SJSA1 (cell line): ENCODE measurements at regions not wholly inside any gene's neighbourhood (a gene's known extent, or its start where the extent isn't known, plus 50 kb on each side); places are given as distances from the start of the nearest gene placed in this dataset.

Experiments
- DNase-seq, 2 experiments: peaks; one replicate each; pipeline ENCODE4 v3.0.0-alpha.2; 2015 to 2020; ENCODE audit warnings: low spot score in 2 of 2, low read depth in 1 of 2
- H3K27ac ChIP-seq: fragments of 250-450 bp; sonication (Bioruptor Pico); 2 replicates; pipeline ENCODE4 v1.5.1; 2020; ENCODE audit warnings: mild to moderate bottlenecking, moderate library complexity
- H3K27me3 ChIP-seq: fragments of 250-450 bp; sonication (Bioruptor Pico); replicated peaks from 2 replicates; pipeline ENCODE4 v1.5.1; 2020; ENCODE audit warnings: mild to moderate bottlenecking, moderate library complexity
- H3K36me3 ChIP-seq: fragments of 250-450 bp; sonication (Bioruptor Pico); 2 replicates; pipeline ENCODE4 v1.5.1; 2020; ENCODE audit warnings: mild to moderate bottlenecking
- H3K4me1 ChIP-seq: fragments of 250-450 bp; sonication (Bioruptor Pico); replicated peaks from 2 replicates; pipeline ENCODE4 v1.6.1; 2021; ENCODE audit warnings: mild to moderate bottlenecking
- H3K4me3 ChIP-seq: fragments of 250-450 bp; sonication (Bioruptor Pico); 2 replicates; pipeline ENCODE4 v1.5.1; 2020; ENCODE audit warnings: mild to moderate bottlenecking
- H3K9me3 ChIP-seq: fragments of 250-450 bp; sonication (Bioruptor Pico); replicated peaks from 2 replicates; pipeline ENCODE4 v1.5.1; 2020; ENCODE audit warnings: mild to moderate bottlenecking

- Histone ChIP-seq H3K27me3 (no peaks in the 10 kb centered on the region), H3K4me1 (no peaks in the 10 kb centered on the region), H3K4me3 (no peak overlapping the region), H3K27ac (no peak overlapping the region), H3K36me3 (no peaks in the 10 kb centered on the region), H3K9me3 (no peaks in the 10 kb centered on the region)
- DNase-seq, result no peak
Observed at GRCh38 chrX:87236830-87237440, 280.7 kb upstream of the KLHL4 start.

- no peak overlapping the region for H3K27ac ChIP-seq
- H3K4me1 ChIP-seq, result no peaks in the 10 kb centered on the region
- no peaks in the 10 kb centered on the region for H3K9me3 ChIP-seq
- no peaks in the 10 kb centered on the region for H3K27me3 ChIP-seq
- no peak overlapping the region for H3K4me3 ChIP-seq
- DNase-seq, result no peak
- no peaks in the 10 kb centered on the region for H3K36me3 ChIP-seq
Observed at GRCh38 chrX:87265518-87265917, 252.1 kb upstream of the KLHL4 start.

GRCh38 chrX:87272491-87272890, 245.1 kb upstream of the KLHL4 start:
- Histone ChIP-seq H3K27ac (no peak overlapping the region), H3K9me3 (no peaks in the 10 kb centered on the region), H3K4me1 (no peaks in the 10 kb centered on the region), H3K27me3 (no peaks in the 10 kb centered on the region), H3K36me3 (no peaks in the 10 kb centered on the region), H3K4me3 (no peak overlapping the region)
- DNase-seq, result no peak

- no peaks in the 10 kb centered on the region for H3K27me3 ChIP-seq
- no peak overlapping the region for H3K27ac ChIP-seq
- no peaks in the 10 kb centered on the region for H3K36me3 ChIP-seq
- no peak for DNase-seq
- H3K4me3 ChIP-seq, result no peak overlapping the region
- H3K4me1 ChIP-seq, result no peaks in the 10 kb centered on the region
- no peaks in the 10 kb centered on the region for H3K9me3 ChIP-seq
Observed at GRCh38 chrX:87299563-87300160, 217.9 kb upstream of the KLHL4 start.

- H3K36me3 ChIP-seq, result no peaks in the 10 kb centered on the region
- H3K4me1 ChIP-seq, result no peaks in the 10 kb centered on the region
- no peak overlapping the region for H3K4me3 ChIP-seq
- H3K27me3 ChIP-seq, result no peaks in the 10 kb centered on the region
- no peak for DNase-seq
- no peak overlapping the region for H3K27ac ChIP-seq
- no peaks in the 10 kb centered on the region for H3K9me3 ChIP-seq
Observed at GRCh38 chrX:87310780-87311179, 206.8 kb upstream of the KLHL4 start.

- H3K4me1 ChIP-seq, result no peaks in the 10 kb centered on the region
Observed at GRCh38 chrX:87327267-87327666, 190.3 kb upstream of the KLHL4 start.

GRCh38 chrX:87337267-87337666, 180.3 kb upstream of the KLHL4 start:
- no peaks in the 10 kb centered on the region for H3K36me3 ChIP-seq
- H3K4me1 ChIP-seq, result no peaks in the 10 kb centered on the region
- H3K27ac ChIP-seq, result no peak overlapping the region
- DNase-seq, result no peak
- H3K4me3 ChIP-seq, result no peak overlapping the region
- H3K27me3 ChIP-seq, result no peaks in the 10 kb centered on the region
- no peaks in the 10 kb centered on the region for H3K9me3 ChIP-seq

More at GRCh38 chrX:87327267-87327666, 190.3 kb upstream of the KLHL4 start:
- DNase-seq, result no peak
- Histone ChIP-seq H3K4me3 (no peak overlapping the region), H3K36me3 (no peaks in the 10 kb centered on the region), H3K27ac (no peak overlapping the region), H3K27me3 (no peaks in the 10 kb centered on the region), H3K9me3 (no peaks in the 10 kb centered on the region)

GRCh38 chrX:87338510-87338909, 179.1 kb upstream of the KLHL4 start:
- no peaks in the 10 kb centered on the region for H3K36me3 ChIP-seq
- H3K9me3 ChIP-seq, result no peaks in the 10 kb centered on the region
- DNase-seq, result peak in 1 of 2 experiments; percentile 4
- H3K4me3 ChIP-seq, result no peak overlapping the region
- no peak overlapping the region for H3K27ac ChIP-seq
- H3K27me3 ChIP-seq, result no peaks in the 10 kb centered on the region
- no peaks in the 10 kb centered on the region for H3K4me1 ChIP-seq

- Histone ChIP-seq H3K27ac (no peak overlapping the region), H3K36me3 (no peaks in the 10 kb centered on the region), H3K4me1 (no peaks in the 10 kb centered on the region), H3K4me3 (no peak overlapping the region), H3K27me3 (no peaks in the 10 kb centered on the region), H3K9me3 (no peaks in the 10 kb centered on the region)
- DNase-seq, result no peak
Observed at GRCh38 chrX:87370865-87371264, 146.7 kb upstream of the KLHL4 start.

GRCh38 chrX:87374324-87374723, 143.3 kb upstream of the KLHL4 start:
- Histone ChIP-seq H3K27ac (no peak overlapping the region), H3K4me3 (no peak overlapping the region), H3K4me1 (no peaks in the 10 kb centered on the region), H3K9me3 (no peaks in the 10 kb centered on the region), H3K36me3 (no peaks in the 10 kb centered on the region), H3K27me3 (no peaks in the 10 kb centered on the region)
- no peak for DNase-seq

- H3K9me3 ChIP-seq, result no peaks in the 10 kb centered on the region
- H3K27ac ChIP-seq, result no peak overlapping the region
- no peak overlapping the region for H3K4me3 ChIP-seq
- no peaks in the 10 kb centered on the region for H3K4me1 ChIP-seq
- no peaks in the 10 kb centered on the region for H3K36me3 ChIP-seq
- DNase-seq, result no peak
- H3K27me3 ChIP-seq, result no peaks in the 10 kb centered on the region
Observed at GRCh38 chrX:87376896-87377295, 140.7 kb upstream of the KLHL4 start.

- Histone ChIP-seq H3K4me1 (no peaks in the 10 kb centered on the region), H3K27me3 (no peaks in the 10 kb centered on the region), H3K36me3 (no peaks in the 10 kb centered on the region), H3K27ac (no peak overlapping the region), H3K9me3 (no peaks in the 10 kb centered on the region), H3K4me3 (no peak overlapping the region)
- no peak for DNase-seq
Observed at GRCh38 chrX:87388381-87388780, 129.2 kb upstream of the KLHL4 start.

GRCh38 chrX:87391742-87392141, 125.9 kb upstream of the KLHL4 start:
- no peaks in the 10 kb centered on the region for H3K36me3 ChIP-seq
- H3K27ac ChIP-seq, result no peak overlapping the region
- no peaks in the 10 kb centered on the region for H3K9me3 ChIP-seq
- H3K4me1 ChIP-seq, result no peaks in the 10 kb centered on the region
- DNase-seq, result no peak
- no peaks in the 10 kb centered on the region for H3K27me3 ChIP-seq
- no peak overlapping the region for H3K4me3 ChIP-seq

- Histone ChIP-seq H3K36me3 (no peaks in the 10 kb centered on the region), H3K27me3 (no peaks in the 10 kb centered on the region), H3K4me3 (no peak overlapping the region), H3K27ac (no peak overlapping the region), H3K9me3 (no peaks in the 10 kb centered on the region), H3K4me1 (no peaks in the 10 kb centered on the region)
- DNase-seq, result no peak
Observed at GRCh38 chrX:87392369-87392768, 125.2 kb upstream of the KLHL4 start.
